Testis (tissue), 2 donors: ENCODE measurements at regions not wholly inside any gene's neighbourhood (a gene's known extent, or its start where the extent isn't known, plus 50 kb on each side); places are given as distances from the start of the nearest gene placed in this dataset.

ENCODE experiments used
- POLR2A ChIP-seq: fragments of 450-650 bp; IDR thresholded peaks from one replicate; pipeline ENCODE4 v1.6.1; 2017; ENCODE audit warnings: antibody characterized with exemption, mild to moderate bottlenecking, moderate library complexity
- TF ChIP-seq, protein P1 (sequence below), 3 experiments: fragments of 450-650 bp in 2 of 3; fragments of 200-600 bp in 1 of 3; sonication (generic) in 1 of 3; IDR thresholded peaks; one replicate each; pipeline ENCODE4 v1.5.1; 2016 to 2019; ENCODE audit warnings: antibody characterized with exemption in 3 of 3, mild to moderate bottlenecking in 2 of 3, moderate library complexity in 1 of 3

DNA sequence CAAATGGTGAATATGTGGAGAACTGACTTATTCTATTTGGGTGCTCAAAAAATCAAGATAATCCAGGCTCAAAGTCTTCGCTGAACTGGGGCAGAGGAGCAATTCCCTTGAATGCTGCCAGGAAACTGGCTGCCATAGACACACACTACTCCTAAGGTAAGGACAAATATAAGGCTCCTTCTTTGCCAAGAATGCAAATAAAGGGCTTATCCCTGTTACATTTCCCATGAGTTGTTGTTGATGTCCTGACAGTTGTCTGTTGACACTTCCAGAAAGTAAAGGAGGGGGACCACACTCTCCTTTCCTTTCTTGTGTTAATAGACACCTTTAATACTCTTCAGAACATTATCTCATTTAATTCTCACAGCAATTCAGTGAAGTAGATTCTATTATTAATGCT, 212.2 kb upstream of the PTBP2 start:
- TF ChIP-seq, protein P1, sequence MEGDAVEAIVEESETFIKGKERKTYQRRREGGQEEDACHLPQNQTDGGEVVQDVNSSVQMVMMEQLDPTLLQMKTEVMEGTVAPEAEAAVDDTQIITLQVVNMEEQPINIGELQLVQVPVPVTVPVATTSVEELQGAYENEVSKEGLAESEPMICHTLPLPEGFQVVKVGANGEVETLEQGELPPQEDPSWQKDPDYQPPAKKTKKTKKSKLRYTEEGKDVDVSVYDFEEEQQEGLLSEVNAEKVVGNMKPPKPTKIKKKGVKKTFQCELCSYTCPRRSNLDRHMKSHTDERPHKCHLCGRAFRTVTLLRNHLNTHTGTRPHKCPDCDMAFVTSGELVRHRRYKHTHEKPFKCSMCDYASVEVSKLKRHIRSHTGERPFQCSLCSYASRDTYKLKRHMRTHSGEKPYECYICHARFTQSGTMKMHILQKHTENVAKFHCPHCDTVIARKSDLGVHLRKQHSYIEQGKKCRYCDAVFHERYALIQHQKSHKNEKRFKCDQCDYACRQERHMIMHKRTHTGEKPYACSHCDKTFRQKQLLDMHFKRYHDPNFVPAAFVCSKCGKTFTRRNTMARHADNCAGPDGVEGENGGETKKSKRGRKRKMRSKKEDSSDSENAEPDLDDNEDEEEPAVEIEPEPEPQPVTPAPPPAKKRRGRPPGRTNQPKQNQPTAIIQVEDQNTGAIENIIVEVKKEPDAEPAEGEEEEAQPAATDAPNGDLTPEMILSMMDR (IDR thresholded peaks at IDR 0.05) = no peak
- TF ChIP-seq POLR2A = no peak
